HG02938 (cell line): ENCODE measurements at regions not wholly inside any gene's neighbourhood (a gene's known extent, or its start where the extent isn't known, plus 50 kb on each side); places are given as distances from the start of the nearest gene placed in this dataset.

ENCODE experiments used
- ATAC-seq: cut with Tn5 transposase; IDR thresholded peaks from one replicate; pipeline ENCODE4 v1.9.1; 2021; ENCODE audit warnings: mild to moderate bottlenecking, moderate library complexity; ENCODE audit not compliant: unreplicated experiment

DNA sequence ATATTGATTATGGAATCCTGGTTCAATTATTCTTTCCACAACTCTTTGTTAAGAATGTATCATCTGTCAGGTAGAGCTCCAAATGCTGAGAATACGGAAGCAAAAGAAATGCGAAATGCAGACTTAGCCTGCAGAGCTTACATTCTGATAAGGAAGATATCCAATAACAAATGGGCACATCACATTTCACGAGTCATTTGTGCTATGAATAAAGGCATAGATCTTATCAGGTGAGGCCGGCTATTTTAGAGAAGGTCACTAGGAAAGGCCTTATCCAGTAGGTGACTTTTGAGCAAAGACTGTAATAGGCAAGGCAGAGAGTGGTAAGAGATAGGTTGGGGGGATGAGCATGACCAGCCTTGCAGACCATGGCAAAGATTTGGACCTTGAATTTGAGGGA, 174.3 kb upstream of the SERPINE2 start:
- ATAC-seq = no peak

DNA sequence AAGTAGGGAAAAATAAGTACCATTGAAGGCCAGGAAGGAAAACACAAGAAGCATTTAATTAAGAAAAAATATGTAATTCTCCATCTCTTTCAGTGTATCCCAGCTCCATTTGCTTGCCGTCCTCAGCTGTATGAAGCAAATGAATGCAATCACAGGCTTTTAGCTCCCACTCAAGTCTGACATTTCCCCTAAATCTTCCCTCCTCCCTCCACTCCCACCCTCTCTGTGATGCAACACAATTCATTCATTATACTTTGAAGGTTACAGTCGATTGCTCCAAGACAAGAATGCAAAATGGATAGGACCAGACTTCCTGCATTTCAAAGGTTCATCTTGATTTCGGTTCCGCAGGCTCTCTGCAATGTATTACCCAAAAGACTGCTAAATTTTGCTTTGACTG, 172.7 kb upstream of the SERPINE2 start:
- no peak for ATAC-seq

DNA sequence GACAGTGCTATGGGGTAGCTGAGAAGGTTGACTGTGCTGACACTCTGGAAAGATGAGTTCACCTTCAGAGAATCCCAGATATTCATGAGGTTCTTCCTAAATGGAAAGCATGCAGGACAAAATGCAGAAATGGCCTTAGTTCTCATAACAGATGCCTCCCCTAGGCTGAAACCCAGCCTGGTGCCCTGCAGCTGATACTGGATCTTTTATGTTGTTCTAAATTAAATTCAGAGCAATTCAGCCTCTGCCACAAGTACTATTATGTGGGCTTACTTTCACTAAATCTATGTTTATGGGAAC, 172.0 kb upstream of the SERPINE2 start:
- no peak for ATAC-seq

DNA sequence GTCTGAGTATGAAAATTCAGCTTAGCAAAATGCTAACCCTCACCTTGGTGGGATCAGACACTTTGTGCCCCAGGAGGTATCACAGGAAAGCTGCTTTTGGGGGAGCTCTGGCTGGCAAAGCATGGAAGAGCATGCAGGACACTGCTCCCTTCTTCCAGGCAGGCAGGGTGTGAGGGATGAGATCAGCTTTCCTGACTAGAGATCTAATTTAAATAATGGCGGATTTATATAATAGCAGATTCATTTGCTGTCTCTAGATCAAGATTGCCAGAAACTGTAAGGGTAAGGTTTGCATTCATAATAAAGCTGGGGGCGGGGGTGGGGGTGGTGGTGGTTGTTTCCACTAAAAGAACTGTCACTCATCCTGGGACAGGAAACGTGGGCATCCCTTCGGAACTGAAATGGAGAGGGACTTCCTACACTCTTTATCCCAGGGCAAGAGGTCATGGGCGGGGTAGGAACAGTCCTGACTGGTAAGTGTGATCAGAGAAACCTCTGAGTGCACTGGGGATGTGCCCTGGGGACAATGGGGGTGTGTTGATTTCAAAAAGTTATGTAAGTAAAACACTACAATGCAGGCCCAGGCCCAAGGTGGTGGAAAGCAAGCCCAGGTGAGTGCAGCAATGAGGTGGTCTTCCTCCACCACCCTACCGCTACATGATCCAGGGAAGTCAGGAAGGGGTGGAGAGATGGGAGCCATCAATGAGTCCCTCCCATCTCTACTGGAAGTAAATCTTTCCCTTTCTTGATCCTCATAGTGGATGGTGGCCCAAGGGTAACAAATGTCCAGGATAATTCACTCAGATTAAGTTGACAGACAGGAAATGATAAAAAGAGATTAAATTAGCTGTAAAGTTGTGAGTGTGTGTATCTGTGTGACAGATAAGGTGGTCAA, 171.4 kb upstream of the SERPINE2 start:
- no peak for ATAC-seq

DNA sequence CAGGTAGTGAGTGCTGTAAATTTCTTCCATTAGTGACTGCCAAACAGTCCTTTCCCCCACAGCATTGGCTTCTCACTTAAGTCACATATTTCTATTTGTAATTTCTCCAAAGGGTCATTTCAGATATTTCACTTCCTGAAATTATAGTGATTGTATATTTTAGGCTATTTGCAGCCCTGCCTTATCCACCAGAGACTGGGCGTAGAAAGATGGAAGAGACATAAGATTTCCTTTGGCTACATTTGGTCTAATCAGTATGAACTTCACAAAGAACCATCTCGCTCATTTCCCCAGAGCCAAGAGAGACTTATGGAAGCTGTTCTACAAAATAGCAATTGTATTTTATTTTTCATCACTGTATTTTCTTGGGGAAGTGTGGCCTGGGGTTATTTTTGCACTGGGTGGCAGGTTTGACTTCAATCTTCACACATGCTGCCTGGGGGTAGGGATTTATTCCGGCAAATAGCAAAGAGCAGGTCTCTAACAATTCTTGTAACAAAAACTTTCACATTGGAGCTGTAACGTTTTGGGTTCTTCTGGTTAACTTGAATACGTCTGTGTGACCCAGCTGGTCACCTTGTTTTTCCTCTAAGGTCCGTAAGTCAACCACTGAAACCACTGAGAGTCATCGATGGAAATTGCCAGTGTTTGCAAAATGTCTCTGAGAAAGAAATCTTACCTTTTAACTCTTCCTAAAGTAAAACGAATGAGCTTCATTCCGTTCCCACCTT, 170.6 kb upstream of the SERPINE2 start:
- ATAC-seq = no peak

DNA sequence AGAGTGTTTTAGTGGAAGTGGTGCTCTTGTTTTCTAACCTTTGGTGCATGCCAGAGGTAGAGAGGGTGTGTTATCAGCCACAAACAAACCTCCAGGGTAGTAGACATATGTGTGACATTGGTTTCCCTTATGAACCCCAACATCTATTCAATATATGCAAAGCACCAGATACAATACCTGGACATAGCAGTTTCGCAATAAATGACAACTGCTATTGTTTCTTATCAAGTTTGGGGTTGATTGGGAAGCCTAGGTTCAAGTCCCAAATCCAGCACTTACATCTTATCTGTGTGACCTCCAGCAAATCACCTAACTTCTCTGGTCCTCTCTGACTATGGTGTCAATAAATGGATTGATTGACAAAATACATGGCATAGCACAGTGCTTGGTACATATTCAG, 169.4 kb upstream of the SERPINE2 start:
- no peak for ATAC-seq

DNA sequence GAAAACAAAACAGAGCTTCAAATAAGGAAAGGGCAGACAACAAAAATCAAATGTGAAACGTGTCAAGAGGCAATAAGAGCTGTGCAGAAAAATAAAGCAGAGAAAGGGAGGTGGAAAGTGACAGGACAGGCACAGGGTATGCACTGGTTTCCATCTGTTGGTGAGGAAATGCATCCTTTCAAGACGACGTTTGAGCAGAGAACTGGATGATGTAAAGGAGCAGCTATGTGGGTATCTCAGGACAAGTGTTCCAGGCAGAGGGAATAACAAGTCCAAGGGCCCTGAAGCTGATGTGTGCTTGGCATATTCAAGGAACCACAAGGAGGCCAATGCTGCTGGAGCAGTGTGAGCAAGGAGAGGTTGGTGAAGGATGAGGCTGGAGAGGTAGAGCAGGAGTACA, 168.9 kb upstream of the SERPINE2 start:
- no peak for ATAC-seq

DNA sequence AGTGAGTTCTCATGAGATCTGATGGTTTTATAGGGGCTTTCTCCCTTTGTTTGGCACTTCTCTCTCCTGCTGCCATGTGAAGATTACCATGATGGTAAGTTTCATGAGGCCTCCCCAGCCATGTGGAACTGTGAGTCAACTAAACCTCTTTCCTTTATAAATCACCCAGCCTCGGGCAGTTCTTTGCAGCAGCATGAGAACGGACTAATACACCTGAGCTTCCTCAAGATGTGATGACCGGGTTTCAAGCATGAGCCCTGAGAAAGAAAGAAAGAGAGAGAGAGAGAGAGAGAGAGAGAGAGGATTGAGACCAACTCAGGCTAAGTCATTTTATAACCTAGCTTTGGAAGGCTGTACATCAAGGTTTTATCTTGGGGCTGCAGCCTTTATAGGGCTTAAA, 167.7 kb upstream of the SERPINE2 start:
- ATAC-seq = no peak

DNA sequence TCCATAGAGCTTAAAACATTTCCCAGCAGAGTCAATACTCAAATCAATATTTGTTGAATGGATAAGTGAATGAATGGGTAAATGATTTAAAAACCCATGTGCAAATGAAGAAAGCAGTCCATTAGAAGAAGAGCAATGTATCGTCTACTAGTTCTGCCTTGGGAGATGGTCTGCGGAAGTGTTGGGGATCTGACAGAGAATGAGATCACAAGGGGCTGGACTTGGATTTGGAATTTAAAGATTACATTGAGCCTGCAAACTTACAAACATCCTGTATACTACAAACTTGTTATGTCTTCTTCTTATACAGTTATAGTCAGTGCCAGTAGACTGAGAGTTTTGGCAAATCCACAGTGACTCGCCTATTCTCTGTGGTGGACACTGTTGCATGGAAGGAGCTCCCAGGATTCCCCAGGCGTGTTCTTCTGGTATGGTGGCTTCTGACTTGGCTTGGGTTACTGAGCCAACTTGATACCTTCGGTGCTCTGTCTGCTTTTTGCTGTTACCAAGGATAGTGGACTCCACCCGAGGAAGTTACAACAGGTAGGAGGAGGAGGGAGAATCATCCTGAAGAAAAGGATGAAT, 163.3 kb upstream of the SERPINE2 start:
- ATAC-seq = no peak

DNA sequence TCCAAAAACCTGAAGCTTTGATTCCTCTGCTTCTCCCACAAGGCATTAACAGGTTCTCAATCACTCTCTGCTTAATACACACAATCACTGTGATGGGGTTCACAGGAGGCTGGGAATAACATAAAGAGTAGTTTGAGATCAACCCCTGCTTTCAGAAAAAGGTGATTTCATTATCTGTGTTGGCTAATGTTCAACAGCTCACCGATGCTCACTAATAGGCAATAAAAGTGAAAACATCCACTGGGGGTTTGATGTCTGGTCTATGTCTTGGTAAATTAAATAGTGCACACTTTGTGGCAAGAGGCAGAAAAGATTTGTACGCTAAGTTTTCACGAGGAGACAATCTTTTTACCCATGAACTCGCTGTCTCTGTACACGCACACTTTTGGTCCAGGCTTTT, 159.3 kb upstream of the SERPINE2 start:
- ATAC-seq = no peak

DNA sequence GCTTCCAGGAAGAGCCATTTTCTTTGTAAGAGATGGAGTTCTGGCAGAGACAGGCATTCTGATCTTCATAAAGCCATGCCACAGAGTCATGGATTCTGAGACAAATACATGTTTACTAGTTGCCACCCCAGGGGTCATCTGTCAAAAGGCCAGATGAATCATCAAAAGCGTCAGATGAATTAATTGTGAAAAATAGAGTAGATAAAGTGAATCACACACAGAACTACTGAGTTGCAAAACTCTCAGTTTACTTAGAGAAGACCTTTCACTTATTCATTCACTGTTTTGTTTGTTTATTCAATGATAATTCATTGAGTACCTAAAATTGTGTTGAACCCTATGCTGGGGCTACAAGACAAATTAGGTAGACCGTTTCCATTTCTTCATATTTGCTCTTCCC, 157.7 kb upstream of the SERPINE2 start:
- no peak for ATAC-seq

DNA sequence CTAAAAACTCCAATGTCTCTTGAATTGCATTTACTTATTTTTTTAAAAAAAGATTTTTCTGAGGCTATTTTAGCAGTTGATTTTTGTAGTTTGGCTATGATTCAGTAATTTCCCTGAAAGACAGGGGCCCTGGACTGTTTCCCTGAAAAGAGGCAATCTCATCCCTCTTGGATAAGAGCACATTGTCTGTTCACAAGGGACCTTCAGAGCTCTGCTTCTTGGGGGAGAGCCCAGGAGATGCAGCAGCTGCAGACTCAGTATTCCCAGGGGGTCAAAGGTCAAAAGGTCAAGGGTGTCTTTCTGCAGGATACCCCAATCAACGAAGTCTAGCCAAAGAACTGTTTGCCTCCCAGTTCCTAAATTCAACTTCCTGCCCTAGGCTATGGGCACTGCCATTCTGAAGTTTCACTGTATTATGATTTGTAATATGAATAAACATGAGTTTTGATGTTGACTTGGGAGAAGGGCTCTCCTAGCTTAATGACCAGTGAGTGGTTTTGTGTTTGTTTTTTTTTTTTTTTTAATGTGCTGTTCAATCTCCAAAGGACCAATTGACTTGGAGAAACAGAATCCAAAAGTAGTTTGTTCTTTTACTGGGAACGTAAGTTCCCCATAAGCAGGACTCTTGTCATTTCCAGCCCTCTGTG, 157.0 kb upstream of the SERPINE2 start:
- no peak for ATAC-seq

DNA sequence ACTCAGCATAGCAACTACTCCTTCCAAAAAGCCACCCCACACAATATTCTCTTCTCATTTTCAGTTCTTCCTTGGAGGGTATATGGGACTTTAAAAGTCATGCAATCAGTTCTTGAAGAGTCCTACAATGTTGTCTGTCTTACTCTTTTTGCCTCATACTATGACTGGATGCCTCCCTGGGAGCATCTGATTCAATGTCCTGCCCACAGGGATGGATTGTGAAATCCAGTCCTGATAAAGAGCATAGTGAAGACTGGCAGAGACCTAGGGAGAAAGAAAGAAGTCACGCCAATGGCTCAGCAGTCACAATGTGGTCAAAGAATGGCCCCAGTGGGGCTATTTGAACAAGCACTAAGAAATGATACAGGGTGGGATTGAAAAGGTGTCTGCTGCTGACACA, 155.1 kb upstream of the SERPINE2 start:
- ATAC-seq = no peak

DNA sequence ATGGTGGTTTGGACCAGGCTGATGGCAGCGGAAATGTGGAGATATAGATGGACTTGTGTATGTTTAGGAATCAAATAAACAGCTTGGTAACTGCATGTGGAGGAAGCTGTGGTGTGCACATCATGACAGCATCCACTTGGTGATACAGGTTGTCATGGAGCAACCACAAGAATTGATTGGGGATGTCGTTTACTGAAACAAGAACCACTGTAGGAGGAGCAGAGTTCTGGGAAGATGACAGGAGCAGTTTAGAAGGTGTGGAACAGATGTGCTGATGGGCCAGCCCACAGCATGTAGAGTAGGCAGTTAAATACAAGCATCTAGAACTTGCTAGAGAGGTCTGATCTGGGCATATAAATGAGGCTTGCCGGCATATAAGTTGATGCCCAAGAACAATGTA, 152.4 kb upstream of the SERPINE2 start:
- ATAC-seq = no peak

DNA sequence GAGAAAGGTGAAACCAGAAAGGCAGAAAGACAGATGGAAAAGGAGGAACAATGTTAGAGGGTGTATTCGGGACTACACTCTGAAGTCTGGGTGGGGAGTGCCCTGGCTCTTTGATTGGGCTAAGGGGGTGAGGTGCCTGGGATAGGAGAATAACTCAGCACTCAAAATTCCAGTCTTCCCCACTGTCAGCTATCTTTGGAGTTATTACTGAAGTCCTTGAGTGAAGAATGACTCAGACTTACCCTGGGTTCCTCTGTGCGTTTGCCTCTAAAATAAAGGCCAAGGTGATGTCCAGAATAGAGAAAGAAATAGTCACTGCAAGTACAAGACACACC, 151.8 kb upstream of the SERPINE2 start:
- no peak for ATAC-seq

DNA sequence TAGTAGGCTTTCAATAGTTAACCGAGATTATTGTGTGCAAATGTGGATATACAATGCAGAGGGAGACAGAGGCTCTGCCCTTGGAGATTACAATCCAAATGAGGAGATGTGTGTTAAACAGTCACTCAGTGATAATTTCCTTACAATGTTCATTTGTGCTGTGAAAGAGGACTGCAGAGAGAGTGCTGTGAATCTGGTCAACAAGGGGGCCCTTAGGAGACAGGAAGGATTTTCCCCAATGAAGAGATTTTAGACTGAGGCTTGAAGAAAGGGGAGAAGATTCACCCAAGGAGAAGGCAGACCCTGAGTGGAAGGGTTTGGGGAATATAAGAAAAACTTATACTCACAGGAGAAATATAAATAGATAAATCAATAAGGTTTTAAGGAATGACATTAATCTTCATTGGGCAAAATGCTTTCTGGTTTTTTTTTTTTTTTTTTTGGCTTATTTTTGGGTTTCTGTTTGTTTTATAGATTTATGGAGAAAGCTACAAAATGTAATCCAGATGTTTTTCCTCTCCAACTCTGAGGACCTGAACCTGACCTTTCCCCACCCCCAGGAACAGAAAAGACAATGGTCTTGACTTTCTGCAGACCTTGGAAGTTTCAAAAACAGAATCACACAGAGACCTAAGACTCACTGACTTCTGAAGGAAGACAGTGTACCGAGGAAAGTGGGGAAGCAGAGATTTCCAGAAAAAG, 151.3 kb upstream of the SERPINE2 start:
- no peak for ATAC-seq

DNA sequence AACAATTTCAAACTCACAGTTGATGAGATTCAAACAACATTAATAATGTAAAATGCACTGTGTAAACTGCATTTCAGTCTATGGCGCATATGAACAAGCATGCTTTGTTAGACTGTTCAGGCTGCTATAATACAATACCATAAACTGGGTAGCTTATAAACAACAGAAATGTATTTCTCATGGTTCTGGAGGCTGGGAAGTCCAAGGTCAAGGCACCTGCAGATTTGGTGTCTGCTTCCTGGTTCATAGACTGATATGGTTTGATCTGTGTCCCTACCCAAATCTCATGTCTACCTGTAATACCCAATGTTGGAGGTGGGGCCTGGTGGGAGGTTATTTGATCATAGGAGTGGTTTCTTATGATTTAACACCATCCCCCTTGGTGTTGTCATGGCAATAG, 148.1 kb upstream of the SERPINE2 start:
- ATAC-seq = no peak

DNA sequence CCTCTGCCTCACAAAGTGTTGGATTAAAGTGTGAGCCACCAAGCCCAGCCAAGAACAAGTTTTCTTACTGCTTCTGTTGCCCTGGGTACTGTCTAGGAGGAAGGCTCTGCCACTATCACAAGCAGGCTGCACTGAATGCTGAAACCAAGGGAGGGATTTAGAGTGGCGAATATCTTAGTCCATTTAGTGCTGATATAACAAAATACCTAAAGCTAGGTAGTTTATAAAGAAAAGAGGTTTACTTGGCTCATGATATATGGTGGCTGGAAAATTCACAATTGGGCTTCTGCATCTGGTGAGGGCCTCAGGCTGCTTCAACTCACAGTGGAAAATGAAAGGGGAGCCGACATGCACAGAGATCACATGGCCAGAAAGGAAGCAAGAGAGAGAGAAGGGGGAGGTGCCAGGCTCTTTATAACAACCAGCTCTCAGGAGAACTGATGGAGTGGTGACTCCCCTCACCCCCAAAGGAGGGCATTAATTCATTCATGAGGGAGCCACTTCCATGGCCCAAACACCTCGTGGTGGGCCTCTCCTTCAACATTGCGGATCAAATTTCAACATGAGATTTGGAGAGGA, 146.0 kb upstream of the SERPINE2 start:
- no peak for ATAC-seq

DNA sequence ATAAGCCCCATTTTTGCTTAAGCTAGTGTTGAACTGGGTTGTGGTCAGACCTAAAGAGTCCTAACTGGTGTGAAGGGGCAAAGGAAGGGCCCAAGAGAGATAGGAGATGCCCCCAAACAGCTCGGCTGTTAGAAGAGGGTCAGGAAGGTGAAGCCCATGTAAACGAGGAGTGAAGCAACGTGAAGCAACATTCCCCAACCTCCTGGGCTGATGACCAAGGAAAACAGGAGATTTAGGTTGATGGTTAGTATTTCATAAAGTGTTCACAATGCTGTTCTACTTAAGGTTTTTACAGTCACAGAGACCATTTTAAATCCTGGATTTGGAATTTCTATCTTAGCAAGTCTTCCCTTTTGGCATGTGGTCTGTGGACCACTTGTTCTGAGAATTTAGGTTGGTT, 144.0 kb upstream of the SERPINE2 start:
- no peak for ATAC-seq

DNA sequence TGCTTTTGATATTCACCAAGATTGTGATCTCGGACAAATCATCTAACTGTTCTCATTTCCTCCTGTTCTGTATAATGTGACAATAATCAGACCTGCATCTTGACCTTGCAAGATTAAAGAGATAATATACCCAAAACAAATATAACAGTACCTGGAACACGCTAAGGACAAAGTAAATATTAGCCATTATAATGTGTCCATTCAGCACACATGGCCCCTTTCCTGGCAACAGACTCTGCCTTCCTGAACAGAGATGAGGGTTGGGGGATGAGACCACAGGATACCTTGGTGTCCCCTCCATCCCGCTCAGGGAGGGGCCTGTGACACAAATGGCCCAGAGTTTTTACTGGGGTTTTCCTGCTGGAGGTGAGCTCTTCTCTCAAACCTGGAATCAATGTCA, 143.4 kb upstream of the SERPINE2 start:
- no peak for ATAC-seq
